C4-2B (cell line): ENCODE measurements at regions not wholly inside any gene's neighbourhood (a gene's known extent, or its start where the extent isn't known, plus 50 kb on each side); places are given as distances from the start of the nearest gene placed in this dataset.

Experiments used
- ZFX ChIP-seq: fragments of 450-650 bp; IDR thresholded peaks from 2 replicates; pipeline ENCODE4 v1.6.1; 2017
- TF ChIP-seq, protein P1 (sequence below): fragments of 450-650 bp; conservative IDR thresholded peaks from 2 replicates; pipeline ENCODE4 v1.5.1; 2017; ENCODE audit warnings: mild to moderate bottlenecking

DNA sequence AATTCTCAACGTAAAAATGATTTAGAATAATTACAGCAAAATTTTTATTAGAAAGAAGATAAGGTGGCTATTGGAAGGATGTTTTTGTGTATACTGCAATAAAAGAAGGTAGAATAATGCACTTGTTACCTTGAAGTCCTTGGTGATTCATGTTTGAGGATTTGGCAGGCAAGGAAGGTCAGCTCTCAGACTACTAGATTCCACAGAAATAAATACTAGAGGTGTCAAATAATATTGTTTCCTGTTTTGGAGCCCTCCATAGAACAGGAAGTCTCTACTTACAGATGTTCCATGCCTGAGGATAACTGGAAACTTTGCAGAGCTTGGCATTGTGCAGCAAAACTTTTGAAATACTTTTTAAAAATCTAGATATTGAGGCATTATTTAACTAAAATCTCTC is 284.3 kb upstream of the SYT1 start:
- TF ChIP-seq, protein P1, sequence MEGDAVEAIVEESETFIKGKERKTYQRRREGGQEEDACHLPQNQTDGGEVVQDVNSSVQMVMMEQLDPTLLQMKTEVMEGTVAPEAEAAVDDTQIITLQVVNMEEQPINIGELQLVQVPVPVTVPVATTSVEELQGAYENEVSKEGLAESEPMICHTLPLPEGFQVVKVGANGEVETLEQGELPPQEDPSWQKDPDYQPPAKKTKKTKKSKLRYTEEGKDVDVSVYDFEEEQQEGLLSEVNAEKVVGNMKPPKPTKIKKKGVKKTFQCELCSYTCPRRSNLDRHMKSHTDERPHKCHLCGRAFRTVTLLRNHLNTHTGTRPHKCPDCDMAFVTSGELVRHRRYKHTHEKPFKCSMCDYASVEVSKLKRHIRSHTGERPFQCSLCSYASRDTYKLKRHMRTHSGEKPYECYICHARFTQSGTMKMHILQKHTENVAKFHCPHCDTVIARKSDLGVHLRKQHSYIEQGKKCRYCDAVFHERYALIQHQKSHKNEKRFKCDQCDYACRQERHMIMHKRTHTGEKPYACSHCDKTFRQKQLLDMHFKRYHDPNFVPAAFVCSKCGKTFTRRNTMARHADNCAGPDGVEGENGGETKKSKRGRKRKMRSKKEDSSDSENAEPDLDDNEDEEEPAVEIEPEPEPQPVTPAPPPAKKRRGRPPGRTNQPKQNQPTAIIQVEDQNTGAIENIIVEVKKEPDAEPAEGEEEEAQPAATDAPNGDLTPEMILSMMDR = no peak
- no peak for TF ChIP-seq ZFX
